ENCODE measurements at regions not wholly inside any gene's neighbourhood (a gene's known extent, or its start where the extent isn't known, plus 50 kb on each side); places are given as distances from the start of the nearest gene placed in this dataset.

GRCh38 chr4:144204431-144204830, 63.9 kb upstream of the GYPA start:
- TF ChIP-seq POLR2A (IDR thresholded peaks at IDR 0.05), result no peak
- TF ChIP-seq EP300 (IDR thresholded peaks at IDR 0.05), result no peak

All from upper lobe of left lung (tissue), 4 donors.